GM21526 (cell line): ENCODE measurements at regions not wholly inside any gene's neighbourhood (a gene's known extent, or its start where the extent isn't known, plus 50 kb on each side); places are given as distances from the start of the nearest gene placed in this dataset.

Experiments
- ATAC-seq: cut with Tn5 transposase; IDR thresholded peaks from one replicate; pipeline ENCODE4 v1.9.1; 2021; ENCODE audit warnings: moderate library complexity; ENCODE audit not compliant: unreplicated experiment, low FRiP score

GRCh38 chr2:43040084-43040854 is 186.1 kb downstream of the ZFP36L2 start:
- no peak for ATAC-seq

- no peak for ATAC-seq
Observed at GRCh38 chr2:43039376-43040080, 186.9 kb downstream of the ZFP36L2 start.

GRCh38 chr2:43038696-43039094 is 187.7 kb downstream of the ZFP36L2 start:
- ATAC-seq: no peak

GRCh38 chr2:43038034-43038695 is 188.2 kb downstream of the ZFP36L2 start:
- no peak for ATAC-seq

- ATAC-seq: no peak
Observed at GRCh38 chr2:43035922-43036321, 190.5 kb downstream of the ZFP36L2 start.

GRCh38 chr2:43034921-43035320 is 191.5 kb downstream of the ZFP36L2 start:
- no peak for ATAC-seq

GRCh38 chr2:43034242-43034619 is 192.2 kb downstream of the ZFP36L2 start:
- no peak for ATAC-seq

GRCh38 chr2:43033466-43034241 is 192.8 kb downstream of the ZFP36L2 start:
- no peak for ATAC-seq

GRCh38 chr2:43033016-43033270 is 193.5 kb downstream of the ZFP36L2 start:
- no peak for ATAC-seq

GRCh38 chr2:43032213-43033015 is 194.0 kb downstream of the ZFP36L2 start:
- no peak for ATAC-seq

- ATAC-seq: no peak
Observed at GRCh38 chr2:43031471-43032212, 194.8 kb downstream of the ZFP36L2 start.

GRCh38 chr2:43030551-43031307 is 195.7 kb downstream of the ZFP36L2 start:
- no peak for ATAC-seq

- no peak for ATAC-seq
Observed at GRCh38 chr2:43029186-43029585, 197.2 kb downstream of the ZFP36L2 start.

- ATAC-seq: no peak
Observed at GRCh38 chr2:43028188-43028587, 198.2 kb downstream of the ZFP36L2 start.

GRCh38 chr2:43027097-43027873 is 199.1 kb downstream of the ZFP36L2 start:
- no peak for ATAC-seq

GRCh38 chr2:43026426-43027096 is 199.8 kb downstream of the ZFP36L2 start:
- ATAC-seq: no peak

GRCh38 chr2:43025709-43026295 is 200.6 kb downstream of the ZFP36L2 start:
- ATAC-seq: no peak
